ENCODE measurements at regions not wholly inside any gene's neighbourhood (a gene's known extent, or its start where the extent isn't known, plus 50 kb on each side); places are given as distances from the start of the nearest gene placed in this dataset.
A peak's percentile ranks its signal among the peaks of the same experiment; 100 is the strongest.

GRCh38 chr5:34570721-34571676 is 85.1 kb upstream of the RAI14 start:
- DNase-seq = no peak

DNA sequence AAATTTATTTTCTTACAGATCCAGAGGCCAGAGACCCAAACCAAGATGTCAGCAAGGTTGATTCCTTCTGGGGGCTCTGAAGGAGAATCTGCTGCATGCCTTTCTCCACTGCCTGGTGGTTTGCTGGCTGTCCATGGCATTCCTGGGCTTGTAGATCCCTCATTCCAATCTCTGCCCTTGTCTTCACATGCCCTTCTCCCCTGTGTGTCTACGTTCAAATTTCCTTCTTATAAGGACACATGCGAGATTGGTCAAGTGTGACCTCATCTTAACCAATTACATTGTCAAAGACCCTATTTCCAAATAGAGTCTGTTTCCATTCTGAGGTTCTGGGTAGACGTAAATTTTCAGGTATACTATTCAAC is 84.5 kb upstream of the RAI14 start:
- no peak for DNase-seq

GRCh38 chr5:34574936-34575467 is 81.1 kb upstream of the RAI14 start:
- DNase-seq = no peak

GRCh38 chr5:34576891-34577666 is 79.0 kb upstream of the RAI14 start:
- DNase-seq = no peak

- no peak for DNase-seq
These were observed 77.2 kb upstream of the RAI14 start for GRCh38 chr5:34578962-34579361.

GRCh38 chr5:34580983-34581382 is 75.1 kb upstream of the RAI14 start:
- no peak for DNase-seq

DNA sequence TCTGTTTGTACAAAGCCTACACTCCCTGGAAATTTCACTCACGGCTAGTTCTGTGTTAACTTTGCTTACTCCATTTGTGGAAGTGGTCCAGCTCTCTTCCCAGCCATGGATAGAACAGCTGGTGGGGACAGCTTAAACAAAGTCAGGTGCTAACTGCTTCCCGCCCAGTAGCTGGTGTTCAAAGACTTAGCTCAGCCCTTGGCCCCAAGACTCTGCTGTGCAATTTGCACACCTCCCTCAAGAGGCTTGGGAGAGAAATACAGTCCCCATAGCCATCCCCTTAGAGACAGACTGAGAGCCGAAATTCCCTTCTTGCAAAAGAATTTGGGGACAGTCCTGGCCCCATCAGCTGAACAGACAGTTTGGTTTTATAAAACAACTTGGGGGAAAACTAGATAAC is 73.8 kb upstream of the RAI14 start:
- peak; percentile 89 for DNase-seq

GRCh38 chr5:34583167-34583566 is 73.0 kb upstream of the RAI14 start:
- DNase-seq = no peak

DNA sequence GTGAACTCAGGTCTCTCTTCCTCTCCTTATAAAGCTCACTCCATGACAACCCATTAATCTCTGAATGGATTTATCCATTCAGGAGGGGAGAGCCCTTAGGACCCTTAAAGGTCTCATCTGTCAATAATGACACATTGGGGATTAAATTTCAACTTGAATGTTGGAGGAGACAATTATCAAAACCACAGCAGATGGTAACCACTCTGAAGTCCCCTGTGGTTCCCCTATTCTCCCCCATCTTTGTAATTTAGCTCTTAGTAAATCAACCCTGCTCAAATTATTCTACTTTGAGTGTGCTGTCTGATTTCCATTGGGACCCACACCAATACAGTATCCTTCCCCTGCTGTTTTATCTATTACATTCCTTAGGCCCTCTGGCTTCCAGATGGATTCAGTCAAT is 72.0 kb upstream of the RAI14 start:
- peak; percentile 100 for DNase-seq

DNA sequence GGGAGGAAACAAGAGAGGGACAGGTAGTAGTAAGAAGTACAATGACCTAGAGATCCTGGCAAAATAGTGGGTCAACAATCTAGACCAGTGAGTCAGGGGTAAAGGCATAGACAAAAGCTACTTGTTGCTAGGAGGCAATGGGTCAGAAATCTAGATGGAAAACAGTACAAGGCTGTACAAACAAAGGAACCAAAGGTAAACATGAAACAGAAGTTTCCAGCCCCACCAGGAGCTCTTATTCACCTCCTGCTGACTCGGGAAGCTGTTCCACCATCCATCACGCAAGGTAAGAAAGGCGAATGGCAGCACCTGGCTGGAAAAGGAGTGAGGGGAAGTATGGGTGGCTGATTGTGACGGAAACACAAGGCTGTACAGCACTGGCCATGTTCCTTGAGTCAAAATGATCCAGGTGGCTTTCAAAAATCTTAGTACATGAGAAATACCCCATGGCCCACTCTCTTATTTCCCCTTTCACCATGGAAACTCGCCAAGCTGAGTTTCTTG is 70.5 kb upstream of the RAI14 start:
- DNase-seq = no peak

DNA sequence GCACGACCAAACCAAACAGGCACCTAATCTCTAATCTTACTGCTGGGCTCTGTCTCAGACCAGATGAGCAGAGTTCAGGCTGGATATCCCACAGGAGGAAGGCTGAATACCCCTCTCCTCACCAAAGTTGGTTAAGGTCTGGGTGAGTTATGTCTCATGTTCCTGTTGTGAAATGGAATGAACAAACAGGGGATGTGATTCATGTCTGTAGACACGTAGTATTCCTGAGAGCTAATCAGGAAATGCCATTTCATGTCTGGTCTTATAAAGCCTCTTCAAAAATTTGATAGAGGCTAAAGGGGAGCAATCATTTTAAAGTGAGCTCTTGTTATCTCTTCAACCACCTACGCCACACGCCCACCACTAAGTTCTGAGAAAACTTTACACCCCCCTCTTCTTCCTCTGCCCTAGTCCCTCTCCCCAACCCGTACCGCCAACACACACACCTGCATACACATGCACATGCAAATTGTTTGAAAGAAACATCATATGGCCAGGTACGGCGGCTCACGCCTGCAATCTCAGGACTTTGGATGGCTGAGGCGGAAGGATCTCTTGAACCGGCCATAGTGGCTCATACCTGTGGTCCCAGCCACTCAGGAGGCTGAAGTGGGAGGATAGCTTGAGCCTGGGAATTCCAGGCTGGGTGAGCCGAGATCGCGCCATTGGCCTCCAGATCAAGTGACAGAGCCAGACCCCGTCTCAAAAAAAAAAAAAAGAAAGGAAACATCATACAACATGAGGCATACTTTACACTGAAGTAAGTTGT is 69.8 kb upstream of the RAI14 start:
- DNase-seq = no peak

DNA sequence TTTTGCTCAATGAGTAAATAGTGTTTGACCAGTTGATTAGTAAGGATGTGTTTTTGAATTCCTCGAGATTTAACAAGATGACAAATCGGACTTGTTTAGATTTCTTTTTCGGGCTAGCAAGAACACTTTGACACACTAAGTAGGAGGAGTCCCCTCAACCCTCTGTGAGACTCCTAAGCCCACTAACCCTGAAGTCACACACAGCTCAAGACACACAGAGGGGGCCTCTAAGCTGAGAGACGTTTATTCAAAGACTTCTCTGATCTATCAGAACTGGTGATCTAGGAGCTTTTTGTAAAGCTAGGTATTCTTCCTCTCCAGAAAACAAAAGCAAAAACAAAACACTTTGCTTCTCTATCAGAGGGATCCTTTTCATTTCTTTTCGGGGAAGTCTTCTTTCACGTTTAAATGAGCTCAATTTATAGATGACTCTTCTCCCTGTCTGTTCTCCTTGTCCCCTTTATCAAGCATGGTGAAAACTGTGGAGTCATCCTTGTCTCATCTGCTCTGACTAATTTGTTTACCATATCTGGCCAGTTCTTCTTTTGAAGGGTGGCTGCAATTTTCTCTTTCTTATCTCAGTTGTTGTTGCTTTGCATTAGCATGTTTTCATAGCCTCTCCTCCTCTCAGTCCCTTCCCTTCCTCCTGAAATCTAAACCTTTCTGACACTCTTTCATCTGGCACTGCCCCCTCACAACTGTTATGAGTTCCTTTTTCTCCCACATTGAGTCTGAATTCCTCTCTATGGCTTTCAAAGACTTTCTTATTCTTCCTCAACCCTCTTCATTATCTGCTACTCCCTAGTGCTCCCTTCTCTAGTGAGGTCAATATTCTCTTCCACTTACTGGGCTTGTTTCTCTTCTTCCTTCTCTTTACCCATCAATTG is 68.5 kb upstream of the RAI14 start:
- DNase-seq = no peak

- DNase-seq = no peak
These were observed 66.3 kb upstream of the RAI14 start for GRCh38 chr5:34589832-34590231.

DNA sequence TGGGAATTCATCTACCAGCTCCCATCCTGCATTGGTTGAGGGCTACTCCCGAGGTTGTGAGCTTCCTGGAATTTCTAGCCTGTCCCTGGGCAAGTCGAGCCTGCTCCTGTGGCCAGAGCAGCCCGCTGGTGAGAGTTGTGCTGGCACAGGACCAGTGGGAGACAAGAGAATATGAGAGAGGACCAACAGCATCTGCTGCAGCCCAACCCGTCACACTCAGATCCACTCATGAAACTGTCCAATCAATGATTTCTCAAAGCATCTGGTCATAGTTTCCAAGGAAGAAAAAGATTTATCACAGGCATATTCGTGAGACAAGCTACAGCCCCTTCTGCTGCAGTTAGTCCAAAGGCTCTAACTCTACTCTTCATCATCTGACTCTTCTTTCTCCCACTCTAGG is 64.4 kb upstream of the RAI14 start:
- DNase-seq = no peak

- no peak for DNase-seq
These were observed 58.8 kb upstream of the RAI14 start for GRCh38 chr5:34597034-34598027.

DNA sequence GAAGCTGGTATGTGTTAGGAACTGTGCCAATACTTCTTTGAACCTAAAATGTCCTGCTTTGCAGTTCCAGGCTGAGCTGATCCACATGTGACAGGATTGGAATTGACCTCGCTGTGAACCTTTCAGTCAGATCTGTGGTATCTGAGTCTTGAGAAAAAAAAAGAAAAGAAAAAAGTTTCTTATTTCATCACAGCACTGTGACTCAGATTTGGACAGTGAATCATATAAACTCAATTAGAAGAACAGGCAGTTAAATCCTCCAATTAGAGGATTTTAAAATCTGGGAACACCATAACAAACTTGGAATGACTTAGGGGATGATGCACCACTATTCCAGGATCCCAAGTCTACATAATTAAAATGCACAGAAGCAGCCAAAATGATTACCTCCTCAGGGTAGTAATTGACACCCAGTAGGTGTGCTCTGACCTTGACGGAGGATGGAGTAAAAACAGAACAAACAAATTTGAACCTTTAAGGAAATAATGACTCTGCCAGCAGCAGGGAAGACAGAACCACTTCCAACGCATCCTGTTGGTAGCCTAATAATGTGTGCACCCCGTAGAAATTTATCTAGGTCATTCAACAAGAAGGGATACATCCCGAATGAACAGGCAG is 57.8 kb upstream of the RAI14 start:
- DNase-seq = no peak

DNA sequence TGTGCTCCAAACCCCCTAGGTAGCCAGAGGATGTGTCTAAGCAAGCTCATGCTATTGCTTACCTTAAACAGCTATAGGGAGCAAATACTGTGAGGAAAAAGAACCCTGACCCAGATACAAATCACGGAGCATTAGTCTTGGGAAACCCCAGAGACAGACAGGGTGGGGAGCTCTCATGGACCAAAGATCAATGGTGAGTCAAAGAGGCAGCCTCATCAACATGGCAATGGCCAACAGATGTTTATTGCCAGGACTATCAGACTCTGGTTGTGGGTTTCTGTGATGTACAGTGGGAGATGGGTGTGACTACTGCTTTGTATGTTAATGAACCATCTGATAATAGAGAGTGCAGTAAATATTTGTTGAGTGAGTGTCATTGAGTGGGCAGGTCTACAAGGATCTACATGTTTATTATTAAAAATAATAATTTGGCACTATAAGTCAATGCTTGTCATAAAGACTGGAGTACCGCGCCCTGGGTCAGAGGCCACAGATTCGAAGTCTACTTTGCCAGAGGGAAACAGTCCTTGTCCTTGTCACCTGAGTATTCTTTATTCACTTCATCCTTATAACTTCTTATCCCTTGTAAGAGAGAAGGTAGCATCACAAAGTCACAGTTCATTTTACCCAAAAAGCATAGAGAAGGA is 56.5 kb upstream of the RAI14 start:
- no peak for DNase-seq

DNA sequence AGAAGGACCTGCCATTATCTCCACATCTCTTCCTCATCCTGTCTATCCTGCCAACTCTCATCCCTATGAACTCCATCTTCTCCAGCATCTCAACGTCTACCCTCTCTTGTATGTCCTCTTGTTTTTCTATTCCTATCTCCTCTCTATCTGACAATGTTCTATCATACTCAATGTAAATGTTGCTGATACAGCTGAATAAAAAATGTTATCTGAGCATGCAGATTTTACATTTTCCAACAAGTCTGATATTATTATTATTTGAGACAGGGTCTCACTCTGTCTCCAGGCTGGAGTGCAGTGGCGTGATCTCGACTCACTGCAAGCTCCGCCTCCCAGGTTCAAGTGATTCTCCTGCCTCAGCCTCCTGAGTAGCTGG is 56.0 kb upstream of the RAI14 start:
- DNase-seq = no peak

DNA sequence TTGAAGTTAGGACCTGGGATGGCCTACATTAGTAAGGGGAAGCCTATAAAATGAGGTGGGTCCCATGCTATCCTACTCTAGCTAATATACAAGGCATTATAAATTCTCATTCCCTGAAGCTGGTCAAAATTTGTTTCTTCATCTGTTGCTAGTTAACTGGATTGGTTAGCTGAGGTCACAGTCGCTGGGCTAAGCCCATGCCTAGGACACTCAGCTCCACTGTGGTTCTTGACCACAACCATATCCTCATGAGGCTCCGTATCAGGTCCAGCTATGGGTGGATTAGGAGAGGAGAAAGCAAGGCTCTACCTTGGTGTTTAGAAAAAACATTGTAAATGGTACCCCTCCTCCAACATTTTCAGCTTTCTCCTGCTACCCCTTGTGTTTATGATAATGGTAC is 52.8 kb upstream of the RAI14 start:
- DNase-seq = no peak

Data from NCI-H524 treated with DMSO at 0.1 percent for 48 hours (cell line).